Kidney (tissue), 13 donors: ENCODE measurements at regions not wholly inside any gene's neighbourhood (a gene's known extent, or its start where the extent isn't known, plus 50 kb on each side); places are given as distances from the start of the nearest gene placed in this dataset.

Source experiments
- DNase-seq, 5 donors: peaks; one replicate each; pipeline ENCODE4 v3.0.0-alpha.2; 2013 to 2020
- FAIRE-seq: peaks from 2 replicates; lab custom pipeline; 2012; peaks lifted over from hg19 to GRCh38; lab: Jason Lieb, UNC
- H3K27ac ChIP-seq, 2 donors: one replicate each; pipeline ENCODE4 v1.7.0; 2013; ENCODE audit warnings: low read depth in 2 of 2, low read length in 2 of 2, inconsistent platforms in 1 of 2
- H3K27me3 ChIP-seq: one replicate; pipeline ENCODE4 v1.7.1; 2013; ENCODE audit warnings: low read length, inconsistent platforms; ENCODE audit not compliant: control insufficient read depth, insufficient read depth
- H3K36me3 ChIP-seq, 3 donors: one replicate each; pipeline versions ENCODE4 v1.7.0 to v1.7.1; 2013; ENCODE audit warnings: low read length in 3 of 3, control low read depth in 1 of 3, inconsistent platforms in 1 of 3; ENCODE audit not compliant: insufficient read depth in 3 of 3, control insufficient read depth in 2 of 3
- H3K4me1 ChIP-seq, 3 donors: one replicate each; pipeline versions ENCODE4 v1.7.0 to v1.7.1; 2013; ENCODE audit warnings: low read length in 3 of 3, inconsistent platforms in 1 of 3, low read depth in 1 of 3; ENCODE audit not compliant: control insufficient read depth in 2 of 3, insufficient read depth in 2 of 3
- H3K4me3 ChIP-seq, 3 donors: one replicate each; pipeline versions ENCODE4 v1.7.0 to v1.8.1; 2013; ENCODE audit warnings: low read length in 3 of 3, control low read depth in 1 of 3, inconsistent platforms in 1 of 3
- H3K9ac ChIP-seq, 3 donors: one replicate each; pipeline versions ENCODE4 v1.7.0 to v1.7.1; 2013; ENCODE audit warnings: low read length in 3 of 3, control low read depth in 1 of 3, inconsistent platforms in 1 of 3
- H3K9me3 ChIP-seq, 3 donors: one replicate each; pipeline versions ENCODE4 v1.7.0 to v1.7.1; 2013; ENCODE audit warnings: low read length in 3 of 3, control low read depth in 1 of 3, inconsistent platforms in 1 of 3; ENCODE audit not compliant: control insufficient read depth in 2 of 3, insufficient read depth in 1 of 3
- intact Hi-C: fragments of 100-400 bp; cut with DNase I; formaldehyde crosslinking; loops from one replicate; pipeline ENCODE4 v1.11.1; 2022
- TF ChIP-seq, protein P1 (sequence below): IDR thresholded peaks from 3 replicates; pipeline ENCODE4 v1.5.1; 2012; ENCODE audit warnings: mild to moderate bottlenecking, moderate library complexity, borderline replicate concordance; ENCODE audit not compliant: insufficient read depth; ENCODE audit errors: extremely low read depth
- donor health status: control.
- donor health status: control.
- donor health status: control.
- donor health status: control.
- donor health status: control.
- donor health status: DM: yes; HTN: yes; CAD: no.
- donor health status: Normal renal cell carcinoma (clear cell type).

DNA sequence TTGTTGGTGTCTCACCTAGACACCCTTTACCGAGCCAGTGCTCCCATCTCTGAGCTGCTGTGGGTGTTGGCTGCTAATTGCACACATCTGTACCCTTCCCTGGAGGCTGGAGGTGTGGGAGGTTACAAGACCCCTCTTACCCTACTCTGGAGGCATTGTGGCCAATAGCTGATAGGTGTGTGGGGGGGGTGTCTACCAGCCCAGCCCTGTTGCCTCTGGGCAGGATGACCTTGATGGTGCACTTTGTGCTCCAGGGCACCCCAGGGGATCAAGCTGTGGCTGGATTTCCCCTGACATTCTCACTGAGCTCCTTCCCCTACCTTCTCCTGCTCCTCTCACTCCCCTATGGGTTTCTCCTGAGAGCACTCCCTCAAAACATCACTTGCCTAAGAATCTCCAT is 104.7 kb upstream of the ADPGK start:
- Histone ChIP-seq H3K9ac (no peak overlapping the region), H3K4me1 (no peaks in the 10 kb centered on the region), H3K4me3 (no peak overlapping the region), H3K36me3 (no peaks in the 10 kb centered on the region), H3K27ac (no peak overlapping the region), H3K9me3 (no peaks in the 10 kb centered on the region), H3K27me3 (no peaks in the 10 kb centered on the region)
- intact Hi-C loops: no loop called here
- no peak for FAIRE-seq
- TF ChIP-seq, protein P1, sequence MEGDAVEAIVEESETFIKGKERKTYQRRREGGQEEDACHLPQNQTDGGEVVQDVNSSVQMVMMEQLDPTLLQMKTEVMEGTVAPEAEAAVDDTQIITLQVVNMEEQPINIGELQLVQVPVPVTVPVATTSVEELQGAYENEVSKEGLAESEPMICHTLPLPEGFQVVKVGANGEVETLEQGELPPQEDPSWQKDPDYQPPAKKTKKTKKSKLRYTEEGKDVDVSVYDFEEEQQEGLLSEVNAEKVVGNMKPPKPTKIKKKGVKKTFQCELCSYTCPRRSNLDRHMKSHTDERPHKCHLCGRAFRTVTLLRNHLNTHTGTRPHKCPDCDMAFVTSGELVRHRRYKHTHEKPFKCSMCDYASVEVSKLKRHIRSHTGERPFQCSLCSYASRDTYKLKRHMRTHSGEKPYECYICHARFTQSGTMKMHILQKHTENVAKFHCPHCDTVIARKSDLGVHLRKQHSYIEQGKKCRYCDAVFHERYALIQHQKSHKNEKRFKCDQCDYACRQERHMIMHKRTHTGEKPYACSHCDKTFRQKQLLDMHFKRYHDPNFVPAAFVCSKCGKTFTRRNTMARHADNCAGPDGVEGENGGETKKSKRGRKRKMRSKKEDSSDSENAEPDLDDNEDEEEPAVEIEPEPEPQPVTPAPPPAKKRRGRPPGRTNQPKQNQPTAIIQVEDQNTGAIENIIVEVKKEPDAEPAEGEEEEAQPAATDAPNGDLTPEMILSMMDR: no peak
- DNase-seq: no peak

DNA sequence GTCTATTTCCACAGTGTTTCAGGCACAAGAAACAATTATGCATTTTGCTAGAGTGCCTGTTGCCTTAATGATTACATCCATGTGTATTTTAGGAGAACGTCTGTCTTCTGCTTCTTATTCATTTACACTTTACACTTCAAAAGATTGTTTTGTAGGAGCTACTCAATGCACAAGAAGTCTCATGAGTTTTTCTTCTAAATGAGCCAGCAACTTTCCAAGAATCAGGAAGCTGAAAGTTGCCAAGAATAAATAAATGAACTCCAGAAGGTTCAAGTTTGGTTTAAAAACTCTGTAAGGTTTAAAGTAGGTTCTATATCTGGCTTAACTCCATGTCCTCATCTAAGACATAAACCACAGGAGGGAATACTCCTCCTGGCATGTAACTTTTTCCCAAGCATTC is 103.8 kb upstream of the ADPGK start:
- no peaks in the 10 kb centered on the region for H3K36me3 ChIP-seq
- intact Hi-C loops: no loop called here
- H3K9me3 ChIP-seq: no peaks in the 10 kb centered on the region
- FAIRE-seq (no peak), DNase-seq (no peak)
- H3K27ac ChIP-seq: no peak overlapping the region
- no peaks in the 10 kb centered on the region for H3K4me1 ChIP-seq
- H3K27me3 ChIP-seq: no peaks in the 10 kb centered on the region
- TF ChIP-seq, protein P1: no peak
- H3K4me3 ChIP-seq: no peak overlapping the region
- H3K9ac ChIP-seq: no peak overlapping the region

DNA sequence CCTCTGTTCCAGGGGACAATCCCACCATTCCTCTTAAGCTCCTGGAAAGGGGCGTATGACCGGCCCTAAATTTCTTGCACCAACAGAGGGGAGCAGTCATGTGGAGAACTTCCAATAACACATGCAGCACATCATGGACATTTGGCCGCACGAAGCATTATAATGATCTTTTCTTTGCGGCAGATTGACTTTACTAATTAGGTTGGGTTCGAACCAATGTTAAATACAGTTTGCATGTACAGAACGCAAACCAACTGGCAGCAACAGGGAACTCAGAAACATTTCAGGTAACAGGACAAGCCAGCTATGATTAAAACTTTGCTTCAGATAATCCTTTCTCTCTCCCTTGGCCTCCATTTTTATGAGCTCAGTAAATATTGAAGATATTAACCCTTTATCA is 100.8 kb upstream of the ADPGK start:
- Histone ChIP-seq H3K4me3 (no peak overlapping the region), H3K9me3 (no peaks in the 10 kb centered on the region), H3K9ac (no peak overlapping the region), H3K36me3 (no peaks in the 10 kb centered on the region), H3K4me1 (no peaks in the 10 kb centered on the region), H3K27ac (no peak overlapping the region), H3K27me3 (no peaks in the 10 kb centered on the region)
- TF ChIP-seq, protein P1: no peak
- intact Hi-C loops: no loop called here
- DNase-seq: no peak
- no peak for FAIRE-seq
